H1 (cell line): ENCODE measurements at regions not wholly inside any gene's neighbourhood (a gene's known extent, or its start where the extent isn't known, plus 50 kb on each side); places are given as distances from the start of the nearest gene placed in this dataset.

Experiments
- CTCF ChIA-PET: fragments of 300-600 bp; sonication (Branson Sonifier 250); formaldehyde crosslinking; loops from one replicate; lab custom pipeline; 2021; ENCODE audit not compliant: partially characterized antibody; lab: Charles Lee
- POLR2A ChIA-PET: fragments of 300-600 bp; sonication (Branson Sonifier 250); formaldehyde crosslinking; loops from one replicate; lab custom pipeline; 2021; ENCODE audit warnings: inconsistent platforms; ENCODE audit not compliant: partially characterized antibody; lab: Charles Lee
- DNase-seq, 2 experiments: peaks; one replicate each; pipeline versions ENCODE4 v3.0.0 to v3.0.0-alpha.2; 2010 to 2022; ENCODE audit warnings: low spot score in 2 of 2, low read depth in 1 of 2, mixed read lengths in 1 of 2
- FAIRE-seq: peaks from 2 replicates; lab custom pipeline; 2011; peaks lifted over from hg19 to GRCh38; lab: Jason Lieb, UNC
- H2AFZ ChIP-seq: 2 replicates; pipeline ENCODE4 v1.8.1; 2012; ENCODE audit warnings: low read length, inconsistent platforms
- H2AK5ac ChIP-seq: 2 replicates; pipeline ENCODE4 v1.6.1; 2013; ENCODE audit warnings: low read depth, low read length
- H2BK120ac ChIP-seq: replicated peaks from 2 replicates; pipeline ENCODE3; 2013; ENCODE audit warnings: low read depth, low read length, inconsistent platforms
- H2BK12ac ChIP-seq: 2 replicates; pipeline ENCODE4 v1.6.1; 2013; ENCODE audit warnings: low read depth, low read length
- H2BK15ac ChIP-seq: 2 replicates; pipeline ENCODE4 v1.6.1; 2013; ENCODE audit warnings: low read length
- H2BK20ac ChIP-seq: 2 replicates; pipeline ENCODE4 v1.6.1; 2013; ENCODE audit warnings: low read length
- H2BK5ac ChIP-seq: 2 replicates; pipeline ENCODE4 v1.6.1; 2013; ENCODE audit warnings: low read depth, low read length
- H3K14ac ChIP-seq: 2 replicates; pipeline ENCODE4 v1.6.1; 2013; ENCODE audit warnings: inconsistent platforms; ENCODE audit not compliant: insufficient read length
- H3K18ac ChIP-seq: 2 replicates; pipeline ENCODE4 v1.6.1; 2013; ENCODE audit warnings: low read length; ENCODE audit errors: extremely low read depth
- H3K23ac ChIP-seq: 2 replicates; pipeline ENCODE4 v1.6.1; 2013; ENCODE audit warnings: inconsistent platforms; ENCODE audit not compliant: insufficient read length
- H3K23me2 ChIP-seq: 2 replicates; pipeline ENCODE4 v1.6.1; 2013; ENCODE audit warnings: low read depth, low read length
- H3K27ac ChIP-seq: 2 replicates; pipeline ENCODE4 v1.6.1; 2011; ENCODE audit warnings: low read depth, low read length, inconsistent platforms
- H3K27me3 ChIP-seq, 4 experiments: replicated peaks in 1 of 4; 1 replicate in 1 of 4; 2 replicates in 3 of 4; pipeline versions ENCODE4 v1.6.1 to v1.8.1; 2011 to 2013; ENCODE audit warnings: low read length in 3 of 4, mild to moderate bottlenecking in 3 of 4, inconsistent platforms in 2 of 4, mixed read lengths in 2 of 4, moderate library complexity in 1 of 4; ENCODE audit not compliant: control insufficient read depth in 3 of 4, insufficient read depth in 3 of 4; ENCODE audit errors: extremely low read depth in 1 of 4
- H3K36me3 ChIP-seq, 4 experiments: 2 replicates each; pipeline versions ENCODE4 v1.6.1 to v1.8.1; 2011 to 2013; ENCODE audit warnings: mild to moderate bottlenecking in 4 of 4, low read length in 3 of 4, moderate library complexity in 2 of 4, control low read depth in 1 of 4, inconsistent platforms in 1 of 4; ENCODE audit not compliant: insufficient read depth in 4 of 4, control insufficient read depth in 2 of 4
- H3K4ac ChIP-seq: replicated peaks from 2 replicates; pipeline ENCODE3; 2013; ENCODE audit warnings: low read length, low read depth, mixed read lengths, inconsistent platforms; ENCODE audit not compliant: insufficient read length
- H3K4me1 ChIP-seq, 4 experiments: replicated peaks in 1 of 4; 1 replicate in 1 of 4; 2 replicates in 3 of 4; pipeline versions ENCODE4 v1.6.1 to v1.8.1; 2011 to 2013; ENCODE audit warnings: low read length in 3 of 4, inconsistent platforms in 2 of 4, mixed read lengths in 1 of 4; ENCODE audit not compliant: insufficient read depth in 4 of 4, control insufficient read depth in 3 of 4
- H3K4me2 ChIP-seq, 2 experiments: 2 replicates each; pipeline versions ENCODE4 v1.6.1 to v1.8.1; 2011 to 2013; ENCODE audit warnings: low read depth in 2 of 2, low read length in 2 of 2, control low read depth in 1 of 2, inconsistent platforms in 1 of 2, mild to moderate bottlenecking in 1 of 2; ENCODE audit not compliant: insufficient read depth in 1 of 2
- H3K4me3 ChIP-seq, 4 experiments: fragments of 200-600, 300-600 bp in 1 of 4; sonication (generic), shearing (Covaris generic), sonication (Bioruptor Twin) in 1 of 4; 2 replicates each; pipeline versions ENCODE4 v1.5.1 to v1.8.1; 2011 to 2016; ENCODE audit warnings: low read length in 4 of 4, low read depth in 3 of 4, control low read depth in 2 of 4, inconsistent platforms in 2 of 4, mild to moderate bottlenecking in 2 of 4, mixed read lengths in 1 of 4, moderate library complexity in 1 of 4; ENCODE audit not compliant: insufficient read depth in 2 of 4; ENCODE audit errors: extremely low read depth in 1 of 4
- H3K56ac ChIP-seq: replicated peaks from 2 replicates; pipeline ENCODE3; 2013; ENCODE audit warnings: low read depth, mild to moderate bottlenecking, mixed read lengths, low read length, inconsistent platforms; ENCODE audit not compliant: insufficient read length
- H3K79me1 ChIP-seq: 2 replicates; pipeline ENCODE4 v1.6.1; 2013; ENCODE audit warnings: low read depth, low read length, control low read depth
- H3K79me2 ChIP-seq, 2 experiments: 2 replicates each; pipeline versions ENCODE4 v1.6.1 to v1.8.1; 2012 to 2013; ENCODE audit warnings: low read length in 2 of 2, mild to moderate bottlenecking in 2 of 2, inconsistent platforms in 1 of 2; ENCODE audit not compliant: insufficient read depth in 2 of 2, control insufficient read depth in 1 of 2
- H3K9ac ChIP-seq, 4 experiments: replicated peaks in 1 of 4; 1 replicate in 1 of 4; 2 replicates in 3 of 4; pipeline versions ENCODE4 v1.6.1 to v1.8.1; 2011 to 2013; ENCODE audit warnings: low read depth in 3 of 4, low read length in 3 of 4, control low read depth in 2 of 4, mild to moderate bottlenecking in 2 of 4, moderate library complexity in 2 of 4, inconsistent platforms in 1 of 4; ENCODE audit errors: extremely low read depth in 1 of 4
- H3K9me3 ChIP-seq, 2 experiments: 2 replicates each; pipeline versions ENCODE4 v1.6.1 to v1.8.1; 2012 to 2013; ENCODE audit warnings: mild to moderate bottlenecking in 2 of 2, moderate library complexity in 2 of 2, control low read depth in 1 of 2, inconsistent platforms in 1 of 2, low read depth in 1 of 2, low read length in 1 of 2, mixed read lengths in 1 of 2; ENCODE audit not compliant: insufficient read depth in 2 of 2
- H4K20me1 ChIP-seq, 2 experiments: replicated peaks in 1 of 2; 2 replicates each; pipeline versions ENCODE3 to v1.8.1; 2011 to 2013; ENCODE audit warnings: inconsistent platforms in 2 of 2, low read length in 2 of 2, mild to moderate bottlenecking in 1 of 2; ENCODE audit not compliant: insufficient read depth in 2 of 2, control insufficient read depth in 1 of 2
- H4K5ac ChIP-seq: 2 replicates; pipeline ENCODE4 v1.6.1; 2013; ENCODE audit warnings: low read length, low read depth, mixed read lengths, inconsistent platforms; ENCODE audit not compliant: insufficient read length
- H4K8ac ChIP-seq: 2 replicates; pipeline ENCODE4 v1.8.0; 2013; ENCODE audit warnings: mild to moderate bottlenecking, moderate library complexity, low read length, inconsistent platforms; ENCODE audit not compliant: insufficient read depth; ENCODE audit errors: extremely low read depth
- H4K91ac ChIP-seq: replicated peaks from 2 replicates; pipeline ENCODE3; 2013; ENCODE audit warnings: low read length, mixed read lengths, inconsistent platforms; ENCODE audit not compliant: insufficient read length
- CHD1 ChIP-seq: IDR thresholded peaks from 2 replicates; pipeline ENCODE4 v1.6.1; 2012; ENCODE audit warnings: low read depth, low read length, improper control_type of control experiment
- GTF2F1 ChIP-seq: IDR thresholded peaks from 2 replicates; pipeline ENCODE4 v1.6.1; 2012; ENCODE audit warnings: low read depth, low read length, improper control_type of control experiment, borderline replicate concordance
- JUN ChIP-seq: IDR thresholded peaks from 2 replicates; pipeline ENCODE4 v1.6.1; 2011; ENCODE audit warnings: low read depth, mild to moderate bottlenecking, improper control_type of control experiment, low read length
- POLR2AphosphoS5 ChIP-seq: IDR thresholded peaks from 2 replicates; pipeline ENCODE4 v1.6.1; 2011; ENCODE audit warnings: low read depth, low read length
- RAD21 ChIP-seq, 2 experiments: IDR thresholded peaks in 1 of 2; conservative IDR thresholded peaks in 1 of 2; 2 replicates each; pipeline ENCODE4 v1.6.1; 2011; ENCODE audit warnings: low read depth in 2 of 2, low read length in 2 of 2, improper control_type of control experiment in 1 of 2, inconsistent platforms in 1 of 2, mild to moderate bottlenecking in 1 of 2, moderate library complexity in 1 of 2
- SIRT6 ChIP-seq: IDR thresholded peaks from one replicate; pipeline ENCODE4 v1.7.1; 2012; ENCODE audit warnings: low read length, inconsistent platforms
- YY1 ChIP-seq: IDR thresholded peaks from 2 replicates; pipeline ENCODE4 v1.6.1; 2011; ENCODE audit warnings: low read depth, mild to moderate bottlenecking, low read length
- WGBS, 2 experiments: shearing (Covaris generic) in 1 of 2; methylation state at CpG; one replicate each; pipeline versions ENCODE4 v1.1.6 to v1.1.7; 2013 to 2015; ENCODE audit warnings: low lambda C conversion rate in 2 of 2, mixed read lengths in 2 of 2, inconsistent platforms in 1 of 2, low coverage in 1 of 2, missing lambda C conversion rate in 1 of 2; ENCODE audit not compliant: insufficient replicate concordance in 2 of 2, insufficient coverage in 1 of 2, insufficient read length in 1 of 2; ENCODE audit errors: extremely low coverage in 1 of 2, missing lambda C conversion rate in 1 of 2; 5-methylcytosine and 5-hydroxymethylcytosine counted together
- TF ChIP-seq, protein P1 (sequence below): IDR thresholded peaks from 2 replicates; pipeline ENCODE4 v1.6.1; 2011; ENCODE audit warnings: low read depth, mild to moderate bottlenecking, low read length; ENCODE audit not compliant: insufficient read depth

- FAIRE-seq, result no peak
- H3K36me3 ChIP-seq, result no peaks in the 10 kb centered on the region
- TF ChIP-seq, protein P1, sequence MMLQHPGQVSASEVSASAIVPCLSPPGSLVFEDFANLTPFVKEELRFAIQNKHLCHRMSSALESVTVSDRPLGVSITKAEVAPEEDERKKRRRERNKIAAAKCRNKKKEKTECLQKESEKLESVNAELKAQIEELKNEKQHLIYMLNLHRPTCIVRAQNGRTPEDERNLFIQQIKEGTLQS, result no peak
- TF ChIP-seq JUN, result no peak
- no peak for TF ChIP-seq YY1
- no peak for TF ChIP-seq GTF2F1
- TF ChIP-seq SIRT6, result no peak
- TF ChIP-seq CHD1, result no peak
- peak in 1 of 2 experiments; percentile 22; a peak in 1 of 4 replicates for TF ChIP-seq RAD21 (IDR thresholded peaks at IDR 0.05 in 1 of 2, conservative IDR thresholded peaks at IDR 0.05 in 1 of 2; ENCODE audit: low read depth in 2 of 2, low read length in 2 of 2)
- TF ChIP-seq POLR2AphosphoS5, result no peak
- WGBS, 2 experiments, result 81% methylated on average over 8 of the region's 8 CpGs; no CpG with 5 or more reads in 1 of the 2 experiments
- H3K23me2 ChIP-seq, result no peaks in the 10 kb centered on the region
- no peak overlapping the region for H2BK5ac ChIP-seq
- no peaks in the 10 kb centered on the region for H4K20me1 ChIP-seq
- H3K18ac ChIP-seq, result no peak overlapping the region
- no peak overlapping the region for H2BK20ac ChIP-seq
- no peak overlapping the region for H2BK120ac ChIP-seq
- no peak overlapping the region for H3K27ac ChIP-seq
- H3K79me1 ChIP-seq, result no peaks in the 10 kb centered on the region
- H3K9me3 ChIP-seq, result no peaks in the 10 kb centered on the region
- DNase-seq, result no peak
- no peak overlapping the region for H3K4ac ChIP-seq
- no peak overlapping the region for H3K9ac ChIP-seq
- no peaks in the 10 kb centered on the region for H3K4me1 ChIP-seq
- H2BK12ac ChIP-seq, result no peak overlapping the region
- no peak overlapping the region for H3K4me3 ChIP-seq
- no peak overlapping the region for H2BK15ac ChIP-seq
- CTCF ChIA-PET, result interaction anchor here (1.0 to 1.9 kb wide), 4 partner anchors 13 to 223 kb away, joined by 3 to 8 read pairs (median 4); no protein-coding TSS in a partner anchor
- H3K56ac ChIP-seq, result no peak overlapping the region
- no peak overlapping the region for H4K5ac ChIP-seq
- POLR2A ChIA-PET, result no interaction called here
- no peaks in the 10 kb centered on the region; a peak in 1 of 7 replicates for H3K27me3 ChIP-seq
- no peak overlapping the region for H3K14ac ChIP-seq
- H3K79me2 ChIP-seq, result no peaks in the 10 kb centered on the region
- H3K4me2 ChIP-seq, result no peak overlapping the region
- no peak overlapping the region for H4K91ac ChIP-seq
- H2AFZ ChIP-seq, result peak overlapping the region; percentile 76
- H3K23ac ChIP-seq, result no peak overlapping the region
- no peak overlapping the region for H2AK5ac ChIP-seq
- H4K8ac ChIP-seq, result no peak overlapping the region
These were observed 1437.4 kb downstream of the CDH11 start for GRCh38 chr16:63684149-63685101.
